ENCODE measurements at regions not wholly inside any gene's neighbourhood (a gene's known extent, or its start where the extent isn't known, plus 50 kb on each side); places are given as distances from the start of the nearest gene placed in this dataset.

- intact Hi-C loops (cut with DNase I), result no loop called here
- H3K4me1 ChIP-seq (ENCODE audit: insufficient read depth), result no peaks in the 10 kb centered on the region
- DNase-seq, result no peak
Measured at GRCh38 chr4:84085986-84086385, 413.1 kb downstream of the NKX6-1 start.

GRCh38 chr4:84070289-84070688 is 428.8 kb downstream of the NKX6-1 start:
- no peak for TF ChIP-seq CTCF (IDR thresholded peaks at IDR 0.05)
- TF ChIP-seq EP300 (IDR thresholded peaks at IDR 0.05), result no peak
- no peak for TF ChIP-seq POLR2A (IDR thresholded peaks at IDR 0.05)
- 22 to 25% (median 24%) methylated on average over 11 of the region's 11 CpGs for WGBS, 3 donors
- no peaks in the 10 kb centered on the region for H3K9me3 ChIP-seq
- intact Hi-C loops (cut with DNase I), result no loop called here
- H3K4me3 ChIP-seq, result no peak overlapping the region
- no peaks in the 10 kb centered on the region for H3K36me3 ChIP-seq
- no peak overlapping the region for H3K27ac ChIP-seq
- no peak for DNase-seq
- H3K4me1 ChIP-seq (ENCODE audit: insufficient read depth), result no peaks in the 10 kb centered on the region
- no peaks in the 10 kb centered on the region for H3K27me3 ChIP-seq

More at GRCh38 chr4:84085986-84086385, 413.1 kb downstream of the NKX6-1 start:
- TF ChIP-seq CTCF (IDR thresholded peaks at IDR 0.05) (no peak), EP300 (IDR thresholded peaks at IDR 0.05) (no peak), POLR2A (IDR thresholded peaks at IDR 0.05) (no peak)
- no peaks in the 10 kb centered on the region for H3K27me3 ChIP-seq
- no peaks in the 10 kb centered on the region for H3K9me3 ChIP-seq
- 76 to 82% (median 78%) methylated on average over 4 of the region's 4 CpGs for WGBS, 3 donors
- no peak overlapping the region for H3K27ac ChIP-seq
- H3K4me3 ChIP-seq, result no peak overlapping the region
- no peaks in the 10 kb centered on the region for H3K36me3 ChIP-seq

- Histone ChIP-seq H3K4me3 (no peak overlapping the region), H3K36me3 (no peaks in the 10 kb centered on the region), H3K27me3 (no peaks in the 10 kb centered on the region), H3K4me1 (ENCODE audit: insufficient read depth) (no peaks in the 10 kb centered on the region), H3K27ac (no peak overlapping the region), H3K9me3 (no peaks in the 10 kb centered on the region)
- 72 to 79% (median 74%) methylated on average over 5 of the region's 5 CpGs for WGBS, 3 donors
- TF ChIP-seq EP300 (IDR thresholded peaks at IDR 0.05) (no peak), CTCF (IDR thresholded peaks at IDR 0.05) (no peak), POLR2A (IDR thresholded peaks at IDR 0.05) (no peak)
- intact Hi-C loops (cut with DNase I), result no loop called here
- no peak for DNase-seq
Measured at GRCh38 chr4:84063619-84064018, 435.5 kb downstream of the NKX6-1 start.

- H3K27me3 ChIP-seq, result no peaks in the 10 kb centered on the region
- DNase-seq, result no peak
- intact Hi-C loops (cut with DNase I), result no loop called here
- H3K4me1 ChIP-seq (ENCODE audit: insufficient read depth), result no peaks in the 10 kb centered on the region
- H3K36me3 ChIP-seq, result no peaks in the 10 kb centered on the region
- 57 to 66% (median 58%) methylated on average over 5 of the region's 5 CpGs for WGBS, 3 donors
- TF ChIP-seq CTCF (IDR thresholded peaks at IDR 0.05), result no peak
- TF ChIP-seq EP300 (IDR thresholded peaks at IDR 0.05), result no peak
- TF ChIP-seq POLR2A (IDR thresholded peaks at IDR 0.05), result no peak
- no peak overlapping the region for H3K4me3 ChIP-seq
- H3K27ac ChIP-seq, result no peak overlapping the region
- no peaks in the 10 kb centered on the region for H3K9me3 ChIP-seq
Measured at GRCh38 chr4:84058201-84058600, 440.9 kb downstream of the NKX6-1 start.

- DNase-seq, result no peak
- Histone ChIP-seq H3K4me3 (no peak overlapping the region), H3K36me3 (no peaks in the 10 kb centered on the region), H3K4me1 (ENCODE audit: insufficient read depth) (no peaks in the 10 kb centered on the region), H3K27me3 (no peaks in the 10 kb centered on the region), H3K27ac (no peak overlapping the region), H3K9me3 (no peaks in the 10 kb centered on the region)
- intact Hi-C loops (cut with DNase I), result no loop called here
- 63 to 74% (median 63%) methylated on average over 4 of the region's 4 CpGs for WGBS, 3 donors
- no peak for TF ChIP-seq EP300 (IDR thresholded peaks at IDR 0.05)
- no peak for TF ChIP-seq POLR2A (IDR thresholded peaks at IDR 0.05)
- TF ChIP-seq CTCF (IDR thresholded peaks at IDR 0.05), result no peak
Measured at GRCh38 chr4:84051639-84052038, 447.5 kb downstream of the NKX6-1 start.
